Activated CD4-positive, alpha-beta T cell treated with anti-CD3 and anti-CD28 coated beads, Interleukin-2, amount 10 ng/mL, durations not matched to agents 7 days and 5 days (primary cell): ENCODE measurements at regions not wholly inside any gene's neighbourhood (a gene's known extent, or its start where the extent isn't known, plus 50 kb on each side); places are given as distances from the start of the nearest gene placed in this dataset.

Source experiments
- CTCF ChIA-PET: fragments of 350-600 bp; sonication (Branson Sonifier 250); formaldehyde crosslinking; loops from one replicate; lab custom pipeline; 2021; ENCODE audit warnings: antibody characterized with exemption; lab: Charles Lee
- POLR2A ChIA-PET: fragments of 350-600 bp; sonication (Branson Sonifier 250); formaldehyde crosslinking; loops from one replicate; lab custom pipeline; 2021; ENCODE audit warnings: antibody characterized with exemption; lab: Charles Lee
- DNase-seq: peaks from one replicate; pipeline ENCODE4 v3.0.0-alpha.2; 2020
- H3K27ac Mint-ChIP-seq: one replicate; pipeline ENCODE4 v1.8.0; 2021; ENCODE audit warnings: mild to moderate bottlenecking, moderate library complexity, mixed read lengths
- H3K27me3 Mint-ChIP-seq: one replicate; pipeline ENCODE4 v1.8.0; 2021; ENCODE audit warnings: mixed read lengths
- H3K36me3 Mint-ChIP-seq: one replicate; pipeline ENCODE4 v1.8.0; 2021; ENCODE audit warnings: low read depth, mixed read lengths
- H3K4me1 Mint-ChIP-seq: one replicate; pipeline ENCODE4 v1.8.0; 2021; ENCODE audit warnings: mixed read lengths
- H3K4me3 Mint-ChIP-seq: one replicate; pipeline ENCODE4 v1.8.0; 2021; ENCODE audit warnings: mild to moderate bottlenecking, moderate library complexity, mixed read lengths
- H3K9me3 Mint-ChIP-seq: one replicate; pipeline ENCODE4 v1.8.0; 2021; ENCODE audit warnings: mixed read lengths

DNA sequence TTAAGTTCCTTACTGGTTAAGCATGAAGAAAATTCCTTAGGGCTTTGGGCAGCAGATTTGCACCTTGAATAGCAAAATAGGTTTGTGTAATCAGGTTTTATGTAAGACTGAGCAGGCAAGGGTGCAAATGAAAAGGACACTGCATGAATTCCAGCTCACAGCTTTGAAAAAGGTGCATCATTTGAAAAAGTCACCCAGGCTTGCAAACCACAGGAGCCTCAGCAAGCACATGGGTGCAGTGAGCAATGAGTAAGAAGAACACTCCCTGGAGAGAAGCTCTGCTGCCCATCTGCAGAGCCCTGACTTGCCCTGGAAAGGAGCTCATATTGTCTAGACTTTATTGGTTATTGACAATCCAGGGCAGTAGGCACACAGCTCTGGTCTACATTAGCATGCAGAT, 165.6 kb upstream of the KCNJ16 start:
- Mint-ChIP-seq H3K27me3 (no peaks in the 10 kb centered on the region), H3K4me3 (no peak overlapping the region), H3K9me3 (no peaks in the 10 kb centered on the region), H3K36me3 (no peaks in the 10 kb centered on the region), H3K4me1 (no peaks in the 10 kb centered on the region), H3K27ac (no peak overlapping the region)
- POLR2A ChIA-PET, result no interaction called here
- CTCF ChIA-PET, result no interaction called here
- no peak for DNase-seq

DNA sequence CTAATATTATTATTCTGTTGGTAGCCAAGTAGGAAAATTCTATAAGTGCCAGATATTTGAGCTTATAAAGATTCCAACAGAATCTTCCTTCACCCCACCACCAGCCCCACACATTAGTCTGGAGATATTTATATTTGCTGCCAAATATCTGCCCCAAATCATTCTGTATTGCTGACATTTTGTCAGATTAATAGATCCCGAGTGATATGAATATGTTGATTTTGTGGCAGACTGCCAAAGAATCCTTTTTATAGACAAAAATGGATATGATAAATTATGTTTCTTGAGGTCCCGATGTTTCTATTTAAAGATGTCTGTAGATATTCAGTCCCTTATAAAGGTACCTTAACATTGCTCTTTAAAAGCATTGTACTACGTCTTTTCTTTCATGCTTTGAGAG, 162.2 kb upstream of the KCNJ16 start:
- Mint-ChIP-seq H3K27ac (no peak overlapping the region), H3K4me3 (no peak overlapping the region), H3K27me3 (no peaks in the 10 kb centered on the region), H3K9me3 (no peaks in the 10 kb centered on the region), H3K36me3 (no peaks in the 10 kb centered on the region), H3K4me1 (no peaks in the 10 kb centered on the region)
- CTCF ChIA-PET, result no interaction called here
- POLR2A ChIA-PET, result no interaction called here
- no peak for DNase-seq

DNA sequence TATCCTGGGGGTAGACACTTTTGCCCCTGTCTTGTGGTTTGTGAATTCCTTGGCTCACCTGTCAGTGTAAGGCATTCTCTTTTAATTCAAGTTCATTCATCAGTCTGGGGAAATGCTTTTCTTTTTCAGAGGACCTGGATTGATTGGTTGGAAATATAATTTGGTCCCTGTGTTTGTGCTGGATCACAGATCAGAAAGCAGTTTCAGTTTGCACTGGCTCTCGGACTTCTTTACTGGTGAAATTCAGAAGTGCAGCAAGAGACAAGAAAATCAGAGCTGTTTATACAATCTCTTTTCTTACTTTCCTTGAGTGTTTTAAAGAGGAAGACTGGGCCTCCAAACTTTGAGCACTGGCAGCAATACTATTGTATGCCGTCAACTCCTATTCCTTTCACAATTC, 161.8 kb upstream of the KCNJ16 start:
- ChIA-PET POLR2A (no interaction called here), CTCF (no interaction called here)
- Mint-ChIP-seq H3K36me3 (no peaks in the 10 kb centered on the region), H3K4me3 (no peak overlapping the region), H3K27me3 (no peaks in the 10 kb centered on the region), H3K27ac (no peak overlapping the region), H3K9me3 (no peaks in the 10 kb centered on the region), H3K4me1 (no peaks in the 10 kb centered on the region)
- no peak for DNase-seq

DNA sequence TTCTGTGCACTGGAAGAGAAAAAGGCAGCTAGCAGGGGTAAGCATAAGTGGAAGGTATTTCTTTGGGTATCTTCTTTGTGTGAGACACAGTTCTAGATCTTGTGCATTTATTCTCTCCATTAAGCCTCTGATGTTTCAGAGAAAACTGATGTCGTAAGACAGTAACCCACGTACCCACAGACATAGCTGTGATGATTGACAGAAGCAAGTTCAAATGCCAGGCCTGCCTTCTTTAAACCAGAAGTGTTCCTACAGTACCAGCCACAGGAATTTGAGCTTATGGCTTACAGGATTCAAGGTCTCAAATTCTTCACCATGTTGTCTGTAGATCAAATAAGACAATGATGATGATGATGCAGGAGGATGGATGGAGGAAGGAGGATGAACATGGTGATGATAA, 161.4 kb upstream of the KCNJ16 start:
- H3K27me3 Mint-ChIP-seq, result no peaks in the 10 kb centered on the region
- ChIA-PET POLR2A (no interaction called here), CTCF (no interaction called here)
- DNase-seq, result no peak
- H3K4me3 Mint-ChIP-seq, result no peak overlapping the region
- H3K4me1 Mint-ChIP-seq, result no peaks in the 10 kb centered on the region
- H3K27ac Mint-ChIP-seq, result no peak overlapping the region
- H3K36me3 Mint-ChIP-seq, result no peaks in the 10 kb centered on the region
- no peaks in the 10 kb centered on the region for H3K9me3 Mint-ChIP-seq

DNA sequence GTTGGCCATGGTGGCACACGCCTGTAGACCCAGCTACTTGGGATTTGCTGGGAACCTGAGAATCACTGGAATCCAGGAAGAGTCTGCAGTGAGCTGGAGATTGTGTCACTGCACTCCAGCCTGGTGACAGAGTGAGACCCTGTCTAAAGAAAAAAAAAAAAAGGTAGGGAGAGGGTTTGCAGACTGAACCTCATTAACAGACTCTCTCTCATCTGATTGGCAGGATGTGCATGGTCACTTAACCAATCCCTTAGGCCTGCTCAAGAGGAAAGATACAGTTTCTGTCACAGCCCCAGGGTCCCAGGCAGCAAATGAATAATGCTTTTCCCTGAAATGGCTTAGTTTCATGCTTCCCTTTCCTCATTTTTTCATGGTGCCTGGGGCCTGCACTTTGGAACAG, 160.5 kb upstream of the KCNJ16 start:
- DNase-seq, result no peak
- CTCF ChIA-PET, result no interaction called here
- Mint-ChIP-seq H3K4me1 (no peaks in the 10 kb centered on the region), H3K4me3 (no peak overlapping the region), H3K27ac (no peak overlapping the region), H3K9me3 (no peaks in the 10 kb centered on the region), H3K36me3 (no peaks in the 10 kb centered on the region), H3K27me3 (no peaks in the 10 kb centered on the region)
- POLR2A ChIA-PET, result no interaction called here

DNA sequence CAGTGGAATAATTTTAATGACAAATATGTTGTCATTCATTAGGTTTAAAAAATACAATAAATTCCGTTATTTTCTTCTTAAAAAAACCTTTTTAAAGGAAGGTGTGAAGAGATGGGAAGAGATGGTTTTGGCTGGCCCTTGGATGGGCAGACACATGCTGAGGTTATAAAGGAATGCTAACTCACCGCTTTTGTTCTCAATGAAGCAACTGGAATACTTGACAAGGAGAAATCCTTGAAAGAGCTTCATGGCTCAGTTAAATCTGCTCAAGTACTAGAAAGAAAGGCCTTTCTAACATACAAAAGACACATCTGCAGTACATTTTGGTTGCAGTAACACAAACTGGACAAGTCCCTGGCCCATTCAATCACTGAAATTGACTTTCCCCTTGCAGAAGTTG, 158.3 kb upstream of the KCNJ16 start:
- Mint-ChIP-seq H3K9me3 (no peaks in the 10 kb centered on the region), H3K36me3 (no peaks in the 10 kb centered on the region), H3K27ac (no peak overlapping the region), H3K27me3 (no peaks in the 10 kb centered on the region), H3K4me1 (no peaks in the 10 kb centered on the region), H3K4me3 (no peak overlapping the region)
- ChIA-PET POLR2A (no interaction called here), CTCF (no interaction called here)
- no peak for DNase-seq

DNA sequence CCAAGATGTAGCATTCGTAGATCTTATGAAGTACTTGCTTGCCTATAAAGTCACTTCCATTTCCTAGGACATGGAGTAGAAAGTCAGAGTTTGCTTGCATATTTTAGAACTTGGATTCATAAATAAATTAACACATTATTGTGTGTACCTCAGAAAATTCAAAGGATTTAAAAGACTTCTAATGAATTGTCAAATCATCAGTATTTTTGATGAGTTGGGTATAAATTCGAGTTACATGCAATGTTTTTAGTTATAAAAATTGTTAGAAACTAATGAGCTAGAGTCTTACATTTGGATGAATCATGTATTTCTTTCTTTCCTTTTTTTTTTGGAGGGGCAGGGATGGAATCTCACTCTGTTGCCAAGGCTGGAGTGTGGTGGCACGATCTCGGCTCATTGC, 156.9 kb upstream of the KCNJ16 start:
- H3K27me3 Mint-ChIP-seq, result no peaks in the 10 kb centered on the region
- H3K36me3 Mint-ChIP-seq, result no peaks in the 10 kb centered on the region
- H3K9me3 Mint-ChIP-seq, result no peaks in the 10 kb centered on the region
- no peak overlapping the region for H3K27ac Mint-ChIP-seq
- H3K4me3 Mint-ChIP-seq, result no peak overlapping the region
- DNase-seq, result no peak
- CTCF ChIA-PET, result no interaction called here
- POLR2A ChIA-PET, result no interaction called here
- H3K4me1 Mint-ChIP-seq, result no peaks in the 10 kb centered on the region

DNA sequence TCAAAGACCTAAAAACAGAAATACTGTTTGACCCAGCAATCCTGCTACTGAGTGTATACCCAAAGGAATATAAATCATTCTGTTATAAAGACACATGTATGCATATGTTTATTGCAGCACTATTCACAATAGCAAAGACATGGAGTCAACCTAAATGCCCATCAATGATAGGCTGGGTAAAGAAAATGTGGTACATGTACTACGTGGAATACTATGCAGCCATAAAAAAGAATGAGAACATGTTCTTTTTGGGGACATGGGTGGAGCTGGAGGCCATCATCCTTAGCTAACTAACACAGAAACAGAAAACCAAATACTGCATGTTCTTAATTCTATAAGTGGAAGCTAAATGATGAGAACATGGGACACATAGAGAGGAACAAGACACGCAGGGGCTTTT, 155.2 kb upstream of the KCNJ16 start:
- H3K4me1 Mint-ChIP-seq, result no peaks in the 10 kb centered on the region
- POLR2A ChIA-PET, result no interaction called here
- no peaks in the 10 kb centered on the region for H3K9me3 Mint-ChIP-seq
- CTCF ChIA-PET, result no interaction called here
- no peaks in the 10 kb centered on the region for H3K27me3 Mint-ChIP-seq
- no peak for DNase-seq
- H3K27ac Mint-ChIP-seq, result no peak overlapping the region
- no peak overlapping the region for H3K4me3 Mint-ChIP-seq
- no peaks in the 10 kb centered on the region for H3K36me3 Mint-ChIP-seq

DNA sequence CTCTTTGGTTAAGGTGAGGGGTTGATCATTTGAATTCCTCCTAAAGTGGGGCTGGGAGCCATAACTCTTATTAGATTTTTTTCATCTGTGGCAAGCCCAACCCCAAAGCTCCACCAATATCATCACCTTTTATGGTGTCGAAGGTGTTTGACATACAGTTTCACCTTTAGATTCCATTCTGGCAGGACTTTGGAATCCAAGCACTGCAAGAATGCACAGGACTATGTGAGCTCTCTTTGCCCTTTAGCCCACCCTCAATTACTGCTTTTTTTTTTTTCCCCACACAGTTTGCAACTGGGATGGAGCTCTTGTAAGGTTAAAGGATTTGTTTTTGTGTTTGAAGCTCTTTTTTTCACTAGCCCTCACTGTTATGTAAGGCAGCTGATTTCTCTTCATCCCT, 154.0 kb upstream of the KCNJ16 start:
- Mint-ChIP-seq H3K27ac (no peak overlapping the region), H3K9me3 (no peaks in the 10 kb centered on the region), H3K36me3 (no peaks in the 10 kb centered on the region), H3K27me3 (no peaks in the 10 kb centered on the region), H3K4me3 (no peak overlapping the region), H3K4me1 (no peaks in the 10 kb centered on the region)
- CTCF ChIA-PET, result no interaction called here
- POLR2A ChIA-PET, result no interaction called here
- DNase-seq, result no peak

DNA sequence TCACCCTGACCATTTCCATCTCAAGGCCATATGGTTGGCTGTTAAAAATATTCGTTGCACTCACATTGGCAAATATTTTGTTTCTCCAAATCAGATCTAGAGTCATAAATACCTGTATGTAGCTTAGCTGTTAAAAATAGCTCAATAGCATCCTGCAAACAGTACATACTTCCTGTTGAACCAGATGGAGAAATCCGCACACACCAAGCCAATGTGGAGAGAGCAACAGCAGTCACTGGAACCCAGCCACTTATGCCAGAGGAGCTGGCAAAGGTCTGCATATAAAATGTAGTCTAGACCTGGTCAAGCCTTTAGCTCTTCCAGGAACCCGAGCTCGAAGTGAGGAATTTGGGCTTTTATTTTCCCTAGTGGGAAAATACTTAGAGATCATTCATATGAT, 146.4 kb upstream of the KCNJ16 start:
- Mint-ChIP-seq H3K4me1 (no peaks in the 10 kb centered on the region), H3K4me3 (no peak overlapping the region), H3K36me3 (no peaks in the 10 kb centered on the region), H3K9me3 (no peaks in the 10 kb centered on the region), H3K27me3 (no peaks in the 10 kb centered on the region), H3K27ac (no peak overlapping the region)
- DNase-seq, result no peak
- CTCF ChIA-PET, result no interaction called here
- POLR2A ChIA-PET, result no interaction called here

DNA sequence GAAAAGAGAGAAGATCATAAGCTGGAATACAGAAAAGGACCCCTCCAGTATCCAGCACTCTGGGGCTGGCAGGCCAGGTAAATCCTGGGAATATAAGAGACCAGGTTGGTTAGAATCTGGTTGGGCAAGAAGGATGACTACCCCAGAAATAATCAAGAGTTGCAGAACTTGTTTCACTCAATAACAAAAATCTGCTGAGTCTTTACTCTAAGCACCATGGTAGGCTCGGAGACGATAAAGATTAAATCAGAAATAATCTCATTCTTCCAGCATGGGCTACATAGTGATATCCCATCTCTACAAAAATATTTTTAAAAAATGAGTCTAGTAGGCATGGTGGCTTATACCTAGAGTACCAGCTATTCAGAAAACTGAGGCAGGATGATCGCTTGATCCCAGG, 138.0 kb upstream of the KCNJ16 start:
- Mint-ChIP-seq H3K27ac (no peak overlapping the region), H3K27me3 (no peaks in the 10 kb centered on the region), H3K36me3 (no peaks in the 10 kb centered on the region), H3K4me3 (no peak overlapping the region), H3K4me1 (no peaks in the 10 kb centered on the region), H3K9me3 (peaks cover 3% of the 10 kb centered on the region)
- ChIA-PET POLR2A (no interaction called here), CTCF (no interaction called here)
- no peak for DNase-seq

DNA sequence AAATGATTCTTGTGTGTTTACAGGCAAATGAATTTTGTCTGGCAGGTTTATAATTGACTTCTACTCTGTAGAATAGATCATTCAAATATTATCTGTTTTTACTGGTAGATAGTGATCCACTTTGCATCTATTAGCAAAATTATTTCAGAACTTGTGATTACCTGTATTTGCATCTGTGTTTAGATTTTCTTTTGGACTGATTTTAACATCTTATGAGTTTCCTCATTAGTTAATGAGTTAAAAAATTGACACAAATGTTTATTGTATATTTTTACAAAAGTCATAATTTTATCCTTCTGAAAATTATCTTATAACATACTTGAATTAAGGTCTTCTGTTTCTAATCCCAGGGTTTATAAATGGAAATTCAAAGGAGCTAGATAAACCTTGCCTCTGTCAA, 132.0 kb upstream of the KCNJ16 start:
- no peak overlapping the region for H3K4me3 Mint-ChIP-seq
- DNase-seq, result no peak
- no peaks in the 10 kb centered on the region for H3K27me3 Mint-ChIP-seq
- H3K27ac Mint-ChIP-seq, result no peak overlapping the region
- POLR2A ChIA-PET, result no interaction called here
- H3K9me3 Mint-ChIP-seq, result no peaks in the 10 kb centered on the region
- H3K4me1 Mint-ChIP-seq, result no peaks in the 10 kb centered on the region
- H3K36me3 Mint-ChIP-seq, result no peaks in the 10 kb centered on the region
- CTCF ChIA-PET, result no interaction called here

DNA sequence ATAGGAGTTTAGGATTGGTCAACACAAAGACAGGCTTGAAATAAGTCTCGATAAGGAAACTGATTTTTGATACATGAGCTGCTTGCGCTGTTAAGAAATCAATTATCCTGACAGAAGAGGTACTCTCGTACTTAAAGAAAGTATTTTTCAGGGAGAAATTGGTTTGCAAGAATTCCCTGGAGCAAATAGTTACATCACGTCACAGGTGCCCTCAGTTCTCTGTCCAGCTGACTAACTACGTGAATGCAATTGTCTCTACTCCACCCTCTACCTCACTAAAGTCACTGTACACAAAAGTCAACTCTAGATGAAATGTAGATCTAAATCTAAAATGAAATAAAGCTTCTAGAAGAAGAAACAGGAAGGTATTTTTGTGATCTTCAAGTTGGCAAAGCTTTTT, 130.6 kb upstream of the KCNJ16 start:
- no peaks in the 10 kb centered on the region for H3K36me3 Mint-ChIP-seq
- no peak overlapping the region for H3K27ac Mint-ChIP-seq
- no peaks in the 10 kb centered on the region for H3K4me1 Mint-ChIP-seq
- H3K4me3 Mint-ChIP-seq, result no peak overlapping the region
- H3K27me3 Mint-ChIP-seq, result no peaks in the 10 kb centered on the region
- no peak for DNase-seq
- CTCF ChIA-PET, result no interaction called here
- POLR2A ChIA-PET, result no interaction called here
- no peaks in the 10 kb centered on the region for H3K9me3 Mint-ChIP-seq

DNA sequence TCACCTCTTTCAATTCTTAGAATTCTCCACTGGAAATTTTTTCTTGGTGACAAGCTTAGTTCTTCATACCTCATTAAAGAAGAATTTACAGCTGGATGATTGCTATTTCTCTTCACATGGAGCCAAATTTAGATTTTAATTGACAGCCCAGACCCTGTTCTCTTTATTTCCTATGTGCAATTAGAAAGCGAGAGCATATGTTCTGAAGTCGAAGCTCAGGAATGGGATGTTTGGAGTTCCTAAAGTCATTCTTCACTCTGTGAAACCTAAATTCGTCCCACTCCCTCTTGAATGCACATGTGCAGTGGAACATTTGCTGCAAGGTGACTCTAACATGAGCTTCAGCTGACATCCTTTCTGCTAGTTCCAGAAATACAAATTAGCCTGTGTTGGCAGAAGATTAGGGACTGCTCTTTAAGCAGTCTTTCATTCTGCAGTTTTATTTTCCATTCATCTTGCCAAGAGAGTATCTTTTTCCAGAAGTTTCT, 129.3 kb upstream of the KCNJ16 start:
- no peaks in the 10 kb centered on the region for H3K4me1 Mint-ChIP-seq
- no peaks in the 10 kb centered on the region for H3K36me3 Mint-ChIP-seq
- POLR2A ChIA-PET, result no interaction called here
- no peaks in the 10 kb centered on the region for H3K27me3 Mint-ChIP-seq
- H3K27ac Mint-ChIP-seq, result no peak overlapping the region
- H3K4me3 Mint-ChIP-seq, result no peak overlapping the region
- H3K9me3 Mint-ChIP-seq, result no peaks in the 10 kb centered on the region
- CTCF ChIA-PET, result no interaction called here
- no peak for DNase-seq
